Lower leg skin (tissue), 3 donors: ENCODE measurements at regions not wholly inside any gene's neighbourhood (a gene's known extent, or its start where the extent isn't known, plus 50 kb on each side); places are given as distances from the start of the nearest gene placed in this dataset.

Experiments
- POLR2A ChIP-seq, 2 donors: fragments of 450-650 bp; IDR thresholded peaks; one replicate each; pipeline ENCODE4 v1.6.1; 2016 to 2017; ENCODE audit warnings: antibody characterized with exemption in 2 of 2, mild to moderate bottlenecking in 1 of 2, moderate library complexity in 1 of 2
- TF ChIP-seq, protein P1 (sequence below), 3 donors: fragments of 450-650 bp; IDR thresholded peaks; one replicate each; pipeline ENCODE4 v1.5.1; 2016; ENCODE audit warnings: antibody characterized with exemption in 3 of 3, mild to moderate bottlenecking in 3 of 3, moderate library complexity in 2 of 3

- TF ChIP-seq, protein P1, sequence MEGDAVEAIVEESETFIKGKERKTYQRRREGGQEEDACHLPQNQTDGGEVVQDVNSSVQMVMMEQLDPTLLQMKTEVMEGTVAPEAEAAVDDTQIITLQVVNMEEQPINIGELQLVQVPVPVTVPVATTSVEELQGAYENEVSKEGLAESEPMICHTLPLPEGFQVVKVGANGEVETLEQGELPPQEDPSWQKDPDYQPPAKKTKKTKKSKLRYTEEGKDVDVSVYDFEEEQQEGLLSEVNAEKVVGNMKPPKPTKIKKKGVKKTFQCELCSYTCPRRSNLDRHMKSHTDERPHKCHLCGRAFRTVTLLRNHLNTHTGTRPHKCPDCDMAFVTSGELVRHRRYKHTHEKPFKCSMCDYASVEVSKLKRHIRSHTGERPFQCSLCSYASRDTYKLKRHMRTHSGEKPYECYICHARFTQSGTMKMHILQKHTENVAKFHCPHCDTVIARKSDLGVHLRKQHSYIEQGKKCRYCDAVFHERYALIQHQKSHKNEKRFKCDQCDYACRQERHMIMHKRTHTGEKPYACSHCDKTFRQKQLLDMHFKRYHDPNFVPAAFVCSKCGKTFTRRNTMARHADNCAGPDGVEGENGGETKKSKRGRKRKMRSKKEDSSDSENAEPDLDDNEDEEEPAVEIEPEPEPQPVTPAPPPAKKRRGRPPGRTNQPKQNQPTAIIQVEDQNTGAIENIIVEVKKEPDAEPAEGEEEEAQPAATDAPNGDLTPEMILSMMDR (IDR thresholded peaks at IDR 0.05) = no peak
- no peak for TF ChIP-seq POLR2A (IDR thresholded peaks at IDR 0.05)
These were observed 89.4 kb downstream of the LINC00237 start for GRCh38 chr20:21016751-21017150.
